ENCODE measurements at regions not wholly inside any gene's neighbourhood (a gene's known extent, or its start where the extent isn't known, plus 50 kb on each side); places are given as distances from the start of the nearest gene placed in this dataset.
"Not testable (repeated sequence)": the region's sequence is repeated elsewhere in the genome, so short reads cannot be mapped to it uniquely, and the experiment has no call there.

- ATAC-seq (replicated peaks in 1 of 2) = no peak
- no peaks in the 10 kb centered on the region for H3K4me1 Mint-ChIP-seq (ENCODE audit: low read depth)
- H3K9me3 Mint-ChIP-seq = no peaks in the 10 kb centered on the region
- H3K27ac Mint-ChIP-seq = no peak overlapping the region
- DNase-seq = no peak
- H3K36me3 Mint-ChIP-seq (ENCODE audit: insufficient read depth in 2 of 2) = no peaks in the 10 kb centered on the region
- no peak overlapping the region for H3K4me3 Mint-ChIP-seq
- H3K27me3 Mint-ChIP-seq (ENCODE audit: low read depth) = peaks cover 10% of the 10 kb centered on the region
These were observed 379.1 kb upstream of the PROK2 start for GRCh38 chr3:72163809-72164634.

GRCh38 chr3:72162649-72163184 is 377.8 kb upstream of the PROK2 start:
- no peak overlapping the region for H3K4me3 Mint-ChIP-seq
- H3K27ac Mint-ChIP-seq = no peak overlapping the region
- no peaks in the 10 kb centered on the region for H3K4me1 Mint-ChIP-seq (ENCODE audit: low read depth)

DNA sequence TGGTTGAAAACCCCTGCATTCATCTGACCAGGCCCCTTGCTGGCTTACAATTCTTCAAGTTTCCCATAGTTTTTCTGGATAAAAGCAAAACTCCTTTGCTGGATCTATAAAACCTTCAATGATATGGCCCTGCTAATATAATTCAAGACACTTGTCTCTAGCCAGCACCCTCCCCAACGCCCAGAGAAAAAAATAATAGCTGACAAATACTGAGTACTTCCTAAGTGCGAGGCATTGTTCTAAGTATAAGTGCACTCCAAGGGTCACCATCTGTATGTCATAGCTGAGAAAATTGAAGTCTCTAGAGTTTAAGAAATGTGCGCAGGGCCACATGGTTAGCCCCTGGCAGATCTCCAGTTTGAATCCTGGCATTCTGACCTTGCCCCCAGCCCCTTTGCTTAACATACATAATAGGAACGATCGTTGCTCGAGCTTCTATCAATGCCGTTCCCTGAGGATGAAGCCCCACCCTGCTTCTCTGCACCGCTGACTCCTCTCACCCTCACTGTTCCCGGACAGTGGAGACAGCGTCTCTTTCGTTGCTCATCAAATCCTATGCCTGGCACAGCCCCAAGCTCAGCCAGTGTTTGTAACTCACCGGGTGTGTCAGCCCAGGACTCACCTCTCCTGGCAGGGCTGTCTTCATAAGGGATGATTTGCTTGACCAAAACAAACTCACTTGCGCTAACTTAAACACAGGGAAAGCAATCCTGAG is 377.1 kb upstream of the PROK2 start:
- ATAC-seq (replicated peaks in 1 of 2) (no peak), DNase-seq (no peak)
- Mint-ChIP-seq H3K27ac (no peak overlapping the region), H3K4me1 (ENCODE audit: low read depth) (no peaks in the 10 kb centered on the region), H3K27me3 (ENCODE audit: low read depth) (peaks cover 5% of the 10 kb centered on the region), H3K4me3 (no peak overlapping the region), H3K36me3 (ENCODE audit: insufficient read depth in 2 of 2) (no peaks in the 10 kb centered on the region), H3K9me3 (no peaks in the 10 kb centered on the region)

More at GRCh38 chr3:72162649-72163184, 377.8 kb upstream of the PROK2 start:
- Mint-ChIP-seq H3K36me3 (ENCODE audit: insufficient read depth in 2 of 2) (no peaks in the 10 kb centered on the region), H3K27me3 (ENCODE audit: low read depth) (peaks cover 5% of the 10 kb centered on the region), H3K9me3 (no peaks in the 10 kb centered on the region)
- ATAC-seq (replicated peaks in 1 of 2) = no peak
- DNase-seq = no peak

GRCh38 chr3:72161285-72161684 is 376.3 kb upstream of the PROK2 start:
- H3K27ac Mint-ChIP-seq; H3K27me3 Mint-ChIP-seq (ENCODE audit: low read depth); H3K4me1 Mint-ChIP-seq (ENCODE audit: low read depth); DNase-seq; H3K36me3 Mint-ChIP-seq (ENCODE audit: insufficient read depth in 2 of 2); H3K9me3 Mint-ChIP-seq; ATAC-seq (replicated peaks in 1 of 2); H3K4me3 Mint-ChIP-seq: not testable (repeated sequence)

DNA sequence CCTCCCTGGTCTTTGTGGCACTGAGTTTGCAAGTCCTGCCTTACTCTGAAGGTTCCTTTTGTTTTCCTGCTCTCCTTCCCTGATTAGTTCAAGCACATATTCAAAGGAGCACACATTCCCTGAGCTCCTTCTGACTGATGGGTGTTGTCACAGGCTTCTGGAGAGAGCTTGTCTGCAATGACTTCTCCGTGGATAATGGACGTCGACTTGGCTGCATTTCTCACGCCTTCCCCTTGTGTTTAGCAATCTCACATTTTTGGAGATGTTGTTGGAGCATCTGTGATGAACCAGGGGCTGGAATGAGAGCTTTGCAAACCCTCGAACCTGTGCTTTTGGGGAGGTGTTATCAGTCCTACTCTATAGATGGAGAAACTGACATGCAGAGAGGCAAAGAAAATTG is 375.4 kb upstream of the PROK2 start:
- Mint-ChIP-seq H3K4me1 (ENCODE audit: low read depth) (no peaks in the 10 kb centered on the region), H3K4me3 (no peak overlapping the region), H3K27ac (no peak overlapping the region), H3K9me3 (no peaks in the 10 kb centered on the region), H3K27me3 (ENCODE audit: low read depth) (peaks cover 5% of the 10 kb centered on the region), H3K36me3 (ENCODE audit: insufficient read depth in 2 of 2) (no peaks in the 10 kb centered on the region)
- DNase-seq = no peak
- ATAC-seq (replicated peaks in 1 of 2) = no peak

GRCh38 chr3:72159487-72159886 is 374.5 kb upstream of the PROK2 start:
- ATAC-seq (replicated peaks in 1 of 2) = no peak
- no peaks in the 10 kb centered on the region for H3K36me3 Mint-ChIP-seq (ENCODE audit: insufficient read depth in 2 of 2)
- H3K27me3 Mint-ChIP-seq (ENCODE audit: low read depth) = peaks cover 5% of the 10 kb centered on the region
- H3K9me3 Mint-ChIP-seq = no peaks in the 10 kb centered on the region
- DNase-seq = no peak
- no peaks in the 10 kb centered on the region for H3K4me1 Mint-ChIP-seq (ENCODE audit: low read depth)
- H3K27ac Mint-ChIP-seq = no peak overlapping the region
- H3K4me3 Mint-ChIP-seq = no peak overlapping the region

GRCh38 chr3:72158639-72159326 is 373.8 kb upstream of the PROK2 start:
- H3K4me3 Mint-ChIP-seq = no peak overlapping the region
- H3K4me1 Mint-ChIP-seq (ENCODE audit: low read depth) = no peaks in the 10 kb centered on the region

GRCh38 chr3:72157748-72158638 is 373.0 kb upstream of the PROK2 start:
- no peak overlapping the region for H3K27ac Mint-ChIP-seq
- no peaks in the 10 kb centered on the region for H3K4me1 Mint-ChIP-seq (ENCODE audit: low read depth)
- H3K36me3 Mint-ChIP-seq (ENCODE audit: insufficient read depth in 2 of 2) = no peaks in the 10 kb centered on the region
- ATAC-seq (replicated peaks in 1 of 2) (no peak), DNase-seq (no peak)
- peaks cover 10% of the 10 kb centered on the region for H3K27me3 Mint-ChIP-seq (ENCODE audit: low read depth)
- H3K9me3 Mint-ChIP-seq = peaks cover 0 to 2% of the 10 kb centered on the region in 2 donors
- H3K4me3 Mint-ChIP-seq = no peak overlapping the region

More at GRCh38 chr3:72158639-72159326, 373.8 kb upstream of the PROK2 start:
- H3K27me3 Mint-ChIP-seq (ENCODE audit: low read depth) = peaks cover 8% of the 10 kb centered on the region
- ATAC-seq (replicated peaks in 1 of 2) (no peak), DNase-seq (no peak)
- no peaks in the 10 kb centered on the region for H3K36me3 Mint-ChIP-seq (ENCODE audit: insufficient read depth in 2 of 2)
- H3K27ac Mint-ChIP-seq = no peak overlapping the region
- peaks cover 0 to 2% of the 10 kb centered on the region in 2 donors for H3K9me3 Mint-ChIP-seq

DNA sequence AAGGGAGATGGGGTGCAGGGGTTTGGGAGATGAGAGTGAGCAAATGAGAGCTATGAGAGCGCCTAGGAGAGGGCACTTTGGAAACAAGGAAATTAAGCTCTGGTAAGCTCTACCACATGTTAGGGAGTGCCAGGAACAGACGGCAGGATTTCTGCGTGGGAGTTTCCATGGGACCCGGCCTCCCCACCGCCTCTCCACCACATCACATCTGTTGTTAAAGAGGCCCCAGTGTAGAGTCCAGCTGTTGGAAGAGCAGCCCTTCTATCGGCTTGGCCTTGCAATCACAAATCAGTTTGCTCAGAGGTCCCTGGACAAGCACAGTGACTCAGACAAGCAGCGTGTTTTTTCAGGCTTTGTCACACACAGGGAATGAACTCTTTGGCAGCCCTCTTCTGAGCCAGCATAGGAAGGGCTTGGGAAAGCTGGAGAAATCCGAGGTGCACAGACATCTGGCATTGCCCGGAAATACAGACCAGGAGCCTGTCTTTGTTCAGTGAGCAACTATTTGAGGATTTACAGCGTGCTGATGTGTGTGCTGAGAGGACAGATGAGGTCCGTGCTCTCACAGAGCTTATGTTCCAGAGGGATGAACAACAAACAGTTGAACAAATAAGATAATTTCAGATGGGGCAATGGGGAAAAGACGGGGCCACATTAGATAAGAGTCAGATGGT is 370.6 kb upstream of the PROK2 start:
- Mint-ChIP-seq H3K9me3 (peaks cover 0 to 2% of the 10 kb centered on the region in 2 donors), H3K27ac (no peak overlapping the region), H3K4me3 (no peak overlapping the region), H3K4me1 (ENCODE audit: low read depth) (no peaks in the 10 kb centered on the region), H3K36me3 (ENCODE audit: insufficient read depth in 2 of 2) (no peaks in the 10 kb centered on the region), H3K27me3 (ENCODE audit: low read depth) (peaks cover 10% of the 10 kb centered on the region)
- no peak for DNase-seq
- ATAC-seq (replicated peaks in 1 of 2) = no peak

- DNase-seq (no peak), ATAC-seq (replicated peaks in 1 of 2) (no peak)
- H3K36me3 Mint-ChIP-seq (ENCODE audit: insufficient read depth in 2 of 2) = no peaks in the 10 kb centered on the region
- no peak overlapping the region for H3K4me3 Mint-ChIP-seq
- H3K4me1 Mint-ChIP-seq (ENCODE audit: low read depth) = no peaks in the 10 kb centered on the region
- H3K27me3 Mint-ChIP-seq (ENCODE audit: low read depth) = peaks cover 10% of the 10 kb centered on the region
- H3K27ac Mint-ChIP-seq = no peak overlapping the region
- H3K9me3 Mint-ChIP-seq = peaks cover 0 to 2% of the 10 kb centered on the region in 2 donors
These were observed 369.7 kb upstream of the PROK2 start for GRCh38 chr3:72154391-72155335.
